ENCODE measurements at regions not wholly inside any gene's neighbourhood (a gene's known extent, or its start where the extent isn't known, plus 50 kb on each side); places are given as distances from the start of the nearest gene placed in this dataset.

DNA sequence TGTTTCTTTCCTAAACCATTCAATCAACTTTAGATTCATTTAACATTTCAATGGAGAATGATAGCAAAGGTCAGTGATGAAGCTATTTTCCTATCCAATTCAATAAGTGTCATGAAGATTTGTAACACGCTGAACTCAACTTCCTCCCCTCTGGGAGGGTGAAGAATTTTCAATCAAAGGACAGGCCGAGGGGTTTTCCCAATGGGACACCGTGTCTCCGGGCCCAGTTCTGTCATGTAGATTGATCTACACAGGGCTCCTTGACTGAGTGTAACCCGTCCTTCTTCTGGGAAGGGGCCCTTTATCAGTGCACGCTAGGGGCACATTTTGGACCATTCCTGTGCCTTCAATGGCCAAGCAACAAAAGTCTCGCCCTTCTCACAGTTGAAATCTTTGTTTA, 90.1 kb downstream of the KCNE4 start:
- H3K36me3 ChIP-seq (ENCODE audit: control insufficient read depth in 1 of 2, insufficient read depth in 2 of 2, low read length in 2 of 2): no peaks in the 10 kb centered on the region
- no peak overlapping the region for H3K4me3 ChIP-seq (ENCODE audit: low read depth in 1 of 2, low read length in 2 of 2)
- H3K9me3 ChIP-seq (ENCODE audit: control insufficient read depth in 1 of 2, low read length in 2 of 2): no peaks in the 10 kb centered on the region
- no peak overlapping the region for H3K27ac ChIP-seq (ENCODE audit: low read length)
- H3K4me1 ChIP-seq (ENCODE audit: control insufficient read depth in 1 of 2, insufficient read depth in 2 of 2, low read length in 2 of 2): no peaks in the 10 kb centered on the region
- no peaks in the 10 kb centered on the region for H3K27me3 ChIP-seq (ENCODE audit: low read depth, low read length)

DNA sequence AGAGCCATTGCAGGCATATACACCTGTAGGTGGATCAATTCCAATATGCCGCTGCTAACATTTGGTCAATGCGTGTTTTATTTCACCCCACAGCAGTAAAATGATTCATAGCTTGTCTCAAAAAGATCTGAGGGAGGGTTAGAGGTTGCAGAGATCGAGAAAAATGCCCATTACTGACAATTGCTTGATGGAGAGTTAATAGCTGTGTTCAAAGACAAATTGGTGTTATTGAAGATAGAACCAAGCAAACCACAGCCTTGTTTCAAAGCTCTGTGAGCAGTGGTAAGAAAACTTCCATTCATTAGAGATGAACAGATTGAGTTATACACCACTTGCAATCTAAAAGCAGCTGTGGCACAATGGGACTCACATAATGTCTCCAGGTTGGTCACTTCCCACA, 95.4 kb downstream of the KCNE4 start:
- no peak overlapping the region for H3K27ac ChIP-seq (ENCODE audit: low read length)
- H3K4me3 ChIP-seq (ENCODE audit: low read depth in 1 of 2, low read length in 2 of 2): no peak overlapping the region
- no peaks in the 10 kb centered on the region for H3K4me1 ChIP-seq (ENCODE audit: control insufficient read depth in 1 of 2, insufficient read depth in 2 of 2, low read length in 2 of 2)

DNA sequence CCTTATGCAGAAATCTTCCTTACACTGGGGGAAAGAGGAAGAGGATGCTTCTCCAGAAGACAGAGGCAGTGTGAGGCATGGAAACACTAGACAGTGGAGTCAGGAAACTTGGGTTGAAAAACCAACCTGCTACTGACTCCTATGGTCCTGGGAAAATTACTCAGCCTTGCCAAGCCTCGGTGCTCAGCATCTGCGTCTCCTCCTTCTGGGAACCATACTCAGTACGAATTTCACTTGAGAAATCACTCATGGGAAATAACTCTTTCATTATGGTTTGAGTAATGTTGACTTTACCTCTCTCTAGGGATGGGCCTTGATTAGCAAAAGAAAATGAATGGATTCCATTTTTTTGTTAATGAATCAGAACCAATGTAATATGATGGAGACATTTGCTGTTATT, 96.5 kb downstream of the KCNE4 start:
- Histone ChIP-seq H3K27me3 (ENCODE audit: low read depth, low read length) (no peaks in the 10 kb centered on the region), H3K4me3 (ENCODE audit: low read depth in 1 of 2, low read length in 2 of 2) (no peak overlapping the region), H3K27ac (ENCODE audit: low read length) (no peak overlapping the region), H3K36me3 (ENCODE audit: control insufficient read depth in 1 of 2, insufficient read depth in 2 of 2, low read length in 2 of 2) (no peaks in the 10 kb centered on the region), H3K9me3 (ENCODE audit: control insufficient read depth in 1 of 2, low read length in 2 of 2) (no peaks in the 10 kb centered on the region), H3K4me1 (ENCODE audit: control insufficient read depth in 1 of 2, insufficient read depth in 2 of 2, low read length in 2 of 2) (no peaks in the 10 kb centered on the region)

More for the DNA sequence above, 95.4 kb downstream of the KCNE4 start:
- Histone ChIP-seq H3K27me3 (ENCODE audit: low read depth, low read length) (no peaks in the 10 kb centered on the region), H3K36me3 (ENCODE audit: control insufficient read depth in 1 of 2, insufficient read depth in 2 of 2, low read length in 2 of 2) (no peaks in the 10 kb centered on the region), H3K9me3 (ENCODE audit: control insufficient read depth in 1 of 2, low read length in 2 of 2) (no peaks in the 10 kb centered on the region)

DNA sequence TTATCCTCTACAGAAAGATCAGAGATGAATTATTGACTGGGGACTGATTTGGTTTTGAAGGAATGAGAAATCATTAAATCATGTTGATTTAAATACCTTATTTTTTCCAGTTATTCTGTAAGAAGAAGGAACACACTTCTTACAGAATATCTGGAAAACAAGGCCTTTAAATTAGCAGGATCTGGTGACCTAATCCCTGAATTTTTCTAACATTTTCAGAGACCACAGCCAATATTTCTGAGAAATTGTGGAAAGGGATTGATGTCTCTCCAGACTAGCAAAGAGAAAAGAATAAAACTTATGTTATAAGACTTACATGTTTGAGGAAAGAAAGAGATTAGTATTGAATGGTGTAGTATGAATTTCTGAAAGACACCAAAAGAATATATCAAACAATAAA, 104.0 kb downstream of the KCNE4 start:
- H3K9me3 ChIP-seq (ENCODE audit: control insufficient read depth in 1 of 2, low read length in 2 of 2): no peaks in the 10 kb centered on the region
- no peaks in the 10 kb centered on the region for H3K4me1 ChIP-seq (ENCODE audit: control insufficient read depth in 1 of 2, insufficient read depth in 2 of 2, low read length in 2 of 2)
- no peak overlapping the region for H3K27ac ChIP-seq (ENCODE audit: low read length)
- no peaks in the 10 kb centered on the region for H3K27me3 ChIP-seq (ENCODE audit: low read depth, low read length)
- no peaks in the 10 kb centered on the region for H3K36me3 ChIP-seq (ENCODE audit: control insufficient read depth in 1 of 2, insufficient read depth in 2 of 2, low read length in 2 of 2)
- H3K4me3 ChIP-seq (ENCODE audit: low read depth in 1 of 2, low read length in 2 of 2): no peak overlapping the region

DNA sequence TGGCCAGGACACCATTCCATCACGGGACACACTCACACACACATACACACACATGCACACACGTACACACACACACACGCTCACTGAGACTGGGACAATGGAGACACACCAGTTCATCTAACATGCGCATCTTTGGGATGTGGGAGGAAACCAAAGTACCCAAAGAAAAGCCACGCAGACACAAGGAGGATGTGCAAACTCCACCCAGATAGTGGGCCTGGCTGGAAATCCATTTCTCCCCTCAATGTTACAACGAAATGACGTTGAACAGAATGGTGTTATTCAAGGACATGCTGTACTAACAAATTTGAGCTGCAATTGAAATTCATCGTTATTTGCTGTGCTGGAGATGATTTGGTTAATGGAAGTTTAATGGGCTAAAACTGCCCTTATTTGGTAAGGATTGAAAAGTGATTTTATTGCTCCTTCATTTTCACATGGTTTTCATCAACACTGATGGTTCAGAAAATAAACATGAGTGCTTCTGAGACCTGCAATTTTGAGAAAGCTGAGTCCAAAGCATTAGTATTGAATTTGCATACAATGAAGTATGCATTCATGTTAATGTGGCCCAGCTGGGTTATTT, 110.0 kb downstream of the KCNE4 start:
- Histone ChIP-seq H3K4me1 (ENCODE audit: control insufficient read depth in 1 of 2, insufficient read depth in 2 of 2, low read length in 2 of 2) (no peaks in the 10 kb centered on the region), H3K27me3 (ENCODE audit: low read depth, low read length) (no peaks in the 10 kb centered on the region), H3K27ac (ENCODE audit: low read length) (no peak overlapping the region), H3K36me3 (ENCODE audit: control insufficient read depth in 1 of 2, insufficient read depth in 2 of 2, low read length in 2 of 2) (no peaks in the 10 kb centered on the region), H3K4me3 (ENCODE audit: low read depth in 1 of 2, low read length in 2 of 2) (no peak overlapping the region), H3K9me3 (ENCODE audit: control insufficient read depth in 1 of 2, low read length in 2 of 2) (no peaks in the 10 kb centered on the region)

DNA sequence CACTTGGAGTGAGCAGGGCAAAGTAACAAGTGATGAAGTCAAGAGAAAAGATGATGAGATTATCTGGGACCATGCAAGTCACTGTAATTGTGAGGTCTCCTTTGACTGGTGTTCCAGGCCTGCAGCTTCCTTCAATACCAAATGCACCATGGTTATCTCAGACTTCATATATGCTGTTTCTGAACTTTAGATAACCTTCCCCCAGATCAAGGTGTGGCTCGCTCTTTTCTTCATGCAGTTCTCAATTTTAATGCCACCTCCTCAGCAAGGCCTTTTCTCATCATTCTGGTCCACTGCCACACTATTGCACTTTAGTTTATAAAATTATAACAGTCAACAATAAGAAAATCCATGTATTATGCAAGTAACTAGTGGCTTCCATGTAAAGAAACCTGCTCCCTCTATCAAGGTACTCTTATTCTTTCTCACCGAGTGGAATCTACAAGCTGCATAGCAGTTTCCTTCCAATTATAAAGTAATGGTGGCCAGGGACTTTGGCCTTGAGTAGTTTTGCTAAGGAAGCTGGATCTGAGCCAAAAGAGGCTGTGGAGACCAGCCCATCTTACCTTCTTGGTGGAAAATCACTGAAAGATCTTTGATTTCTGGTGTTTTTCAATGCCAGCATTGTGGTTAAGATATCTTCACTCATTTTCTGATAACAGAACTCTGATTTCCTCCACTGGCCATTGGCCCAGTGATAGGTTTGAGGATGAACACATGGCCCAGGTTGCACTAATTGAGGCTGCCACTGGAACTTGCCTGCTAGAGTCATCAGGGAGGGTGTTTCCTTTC, 113.6 kb downstream of the KCNE4 start:
- no peaks in the 10 kb centered on the region for H3K36me3 ChIP-seq (ENCODE audit: control insufficient read depth in 1 of 2, insufficient read depth in 2 of 2, low read length in 2 of 2)
- no peak overlapping the region for H3K27ac ChIP-seq (ENCODE audit: low read length)
- H3K4me3 ChIP-seq (ENCODE audit: low read depth in 1 of 2, low read length in 2 of 2): no peak overlapping the region
- H3K4me1 ChIP-seq (ENCODE audit: control insufficient read depth in 1 of 2, insufficient read depth in 2 of 2, low read length in 2 of 2): no peaks in the 10 kb centered on the region
- no peaks in the 10 kb centered on the region for H3K9me3 ChIP-seq (ENCODE audit: control insufficient read depth in 1 of 2, low read length in 2 of 2)
- no peaks in the 10 kb centered on the region for H3K27me3 ChIP-seq (ENCODE audit: low read depth, low read length)

DNA sequence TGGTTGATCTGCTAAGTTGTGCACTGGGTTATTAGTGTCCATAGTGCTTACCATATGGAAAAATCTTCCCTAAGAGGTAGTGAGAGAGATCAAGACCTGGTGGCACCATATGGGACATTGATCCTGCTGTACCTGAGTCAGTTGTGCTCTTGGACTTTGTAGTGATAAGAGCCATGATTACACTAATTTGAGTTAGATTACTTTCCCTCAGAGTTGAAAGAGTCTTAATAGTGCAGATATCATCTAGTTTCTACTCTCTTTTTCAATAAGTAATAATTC, 114.2 kb downstream of the KCNE4 start:
- Histone ChIP-seq H3K27me3 (ENCODE audit: low read depth, low read length) (no peaks in the 10 kb centered on the region), H3K4me3 (ENCODE audit: low read depth in 1 of 2, low read length in 2 of 2) (no peak overlapping the region), H3K36me3 (ENCODE audit: control insufficient read depth in 1 of 2, insufficient read depth in 2 of 2, low read length in 2 of 2) (no peaks in the 10 kb centered on the region), H3K9me3 (ENCODE audit: control insufficient read depth in 1 of 2, low read length in 2 of 2) (no peaks in the 10 kb centered on the region), H3K27ac (ENCODE audit: low read length) (no peak overlapping the region), H3K4me1 (ENCODE audit: control insufficient read depth in 1 of 2, insufficient read depth in 2 of 2, low read length in 2 of 2) (no peaks in the 10 kb centered on the region)

DNA sequence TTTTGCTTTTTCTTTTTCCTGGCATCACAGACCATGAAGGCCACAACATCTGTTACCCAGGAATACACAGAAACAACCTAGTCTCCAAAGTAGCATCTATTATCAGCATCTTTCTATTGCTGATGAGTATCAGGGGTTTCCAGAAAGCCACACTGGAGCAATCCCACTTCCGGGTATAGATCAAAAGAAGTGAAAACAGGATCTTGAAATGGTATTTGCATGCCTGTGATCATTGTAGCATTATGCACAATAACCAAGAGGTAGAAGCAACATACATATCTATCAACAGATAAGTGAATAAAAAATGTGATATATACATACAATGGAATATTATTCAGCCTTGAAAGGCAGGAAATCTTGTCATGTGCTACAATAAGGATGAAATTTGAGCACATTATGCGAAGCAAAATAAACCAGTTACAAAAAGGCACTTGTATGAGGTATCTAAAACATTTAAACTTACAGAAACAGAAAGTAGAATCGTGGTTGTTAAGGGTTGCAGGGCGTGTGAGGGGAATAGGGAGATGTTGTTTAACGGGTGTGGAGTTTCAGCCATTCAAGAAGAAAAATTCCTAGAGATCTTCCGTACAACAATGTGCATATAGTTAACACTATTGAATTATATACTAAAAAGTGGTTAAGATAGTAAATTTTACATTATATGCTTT, 115.1 kb downstream of the KCNE4 start:
- H3K27me3 ChIP-seq (ENCODE audit: low read depth, low read length): no peaks in the 10 kb centered on the region
- H3K4me1 ChIP-seq (ENCODE audit: control insufficient read depth in 1 of 2, insufficient read depth in 2 of 2, low read length in 2 of 2): no peaks in the 10 kb centered on the region
- H3K9me3 ChIP-seq (ENCODE audit: control insufficient read depth in 1 of 2, low read length in 2 of 2): no peaks in the 10 kb centered on the region
- no peaks in the 10 kb centered on the region for H3K36me3 ChIP-seq (ENCODE audit: control insufficient read depth in 1 of 2, insufficient read depth in 2 of 2, low read length in 2 of 2)
- H3K4me3 ChIP-seq (ENCODE audit: low read depth in 1 of 2, low read length in 2 of 2): no peak overlapping the region
- no peak overlapping the region for H3K27ac ChIP-seq (ENCODE audit: low read length)

DNA sequence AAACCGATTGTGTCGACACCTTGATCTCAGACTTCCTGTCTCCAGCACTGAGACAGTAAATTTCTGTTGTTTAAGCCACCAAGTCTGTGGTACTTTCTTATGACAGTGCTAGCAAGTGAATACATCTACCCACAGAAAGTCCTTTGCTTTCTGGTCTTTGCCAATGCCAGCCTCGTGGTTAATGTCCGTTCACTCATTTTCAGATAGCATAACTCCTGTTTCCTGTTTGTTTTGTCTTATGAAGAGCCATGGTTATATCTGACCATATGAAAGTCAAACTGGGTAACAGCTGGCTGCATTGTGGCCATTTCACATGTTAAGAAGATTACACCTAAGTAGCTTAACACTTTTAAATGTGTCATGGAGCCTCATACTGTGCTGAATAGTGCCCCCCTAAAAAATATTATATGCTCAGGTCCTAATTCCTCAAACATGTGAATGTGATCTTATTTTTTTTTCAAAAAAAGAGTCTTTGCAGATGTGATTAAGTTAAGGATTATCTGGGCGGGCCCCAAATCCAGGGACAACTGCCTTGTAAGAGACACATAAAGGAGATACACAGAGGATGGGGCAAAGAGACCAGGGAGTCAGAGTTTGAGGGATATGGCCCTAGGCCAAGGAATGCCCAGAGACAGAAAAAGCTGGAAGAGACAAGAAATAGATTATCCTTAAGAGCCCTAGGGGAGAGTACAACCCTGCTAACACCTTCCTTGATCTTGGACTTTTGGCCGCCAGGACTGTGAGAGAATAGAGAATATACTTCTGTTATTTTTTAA, 118.0 kb downstream of the KCNE4 start:
- H3K4me1 ChIP-seq (ENCODE audit: control insufficient read depth in 1 of 2, insufficient read depth in 2 of 2, low read length in 2 of 2): no peaks in the 10 kb centered on the region
- H3K27me3 ChIP-seq (ENCODE audit: low read depth, low read length): no peaks in the 10 kb centered on the region
- no peak overlapping the region for H3K4me3 ChIP-seq (ENCODE audit: low read depth in 1 of 2, low read length in 2 of 2)
- no peak overlapping the region for H3K27ac ChIP-seq (ENCODE audit: low read length)
- no peaks in the 10 kb centered on the region for H3K9me3 ChIP-seq (ENCODE audit: control insufficient read depth in 1 of 2, low read length in 2 of 2)
- H3K36me3 ChIP-seq (ENCODE audit: control insufficient read depth in 1 of 2, insufficient read depth in 2 of 2, low read length in 2 of 2): no peaks in the 10 kb centered on the region

DNA sequence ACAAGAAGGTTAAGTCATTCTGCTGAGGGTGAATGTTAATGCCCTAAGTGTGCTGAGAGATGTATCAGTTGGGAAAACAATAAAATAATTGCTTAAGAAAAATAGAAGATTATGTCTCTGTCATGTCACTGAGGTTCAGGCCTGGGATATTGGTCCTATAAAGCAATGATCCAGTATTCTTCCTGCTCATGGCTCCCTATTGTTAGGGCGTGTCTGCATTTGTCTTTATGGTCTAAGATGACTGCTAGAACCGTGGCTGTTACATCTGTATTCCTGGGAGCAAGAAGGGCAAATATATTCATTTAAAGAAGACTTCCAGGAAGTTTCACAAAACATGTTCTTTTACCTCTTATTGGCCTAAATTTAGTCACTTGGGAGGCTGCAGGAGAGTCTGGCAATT, 125.0 kb downstream of the KCNE4 start:
- H3K27ac ChIP-seq (ENCODE audit: low read length): no peak overlapping the region
- no peaks in the 10 kb centered on the region for H3K27me3 ChIP-seq (ENCODE audit: low read depth, low read length)
- no peaks in the 10 kb centered on the region for H3K4me1 ChIP-seq (ENCODE audit: control insufficient read depth in 1 of 2, insufficient read depth in 2 of 2, low read length in 2 of 2)
- no peaks in the 10 kb centered on the region for H3K36me3 ChIP-seq (ENCODE audit: control insufficient read depth in 1 of 2, insufficient read depth in 2 of 2, low read length in 2 of 2)
- H3K4me3 ChIP-seq (ENCODE audit: low read depth in 1 of 2, low read length in 2 of 2): no peak overlapping the region
- H3K9me3 ChIP-seq (ENCODE audit: control insufficient read depth in 1 of 2, low read length in 2 of 2): no peaks in the 10 kb centered on the region

DNA sequence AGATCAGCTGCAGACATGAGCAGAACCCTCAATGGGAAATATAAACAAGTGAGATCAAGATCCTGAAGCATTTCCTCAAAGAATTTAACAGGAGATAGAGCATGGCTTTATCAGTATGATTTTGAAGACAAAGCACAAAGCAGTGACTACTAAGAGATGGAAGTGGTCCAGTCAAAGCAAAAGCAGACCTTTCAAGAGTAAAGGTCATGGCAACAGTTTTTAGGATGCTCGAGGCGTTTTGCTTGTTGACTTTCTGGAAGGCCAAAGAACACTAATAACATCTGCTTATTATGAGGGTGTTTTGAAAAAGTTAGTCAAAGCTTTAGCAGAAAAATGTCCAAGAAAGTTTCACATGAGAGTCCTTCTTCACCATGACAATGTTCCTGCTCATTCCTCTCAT, 128.5 kb downstream of the KCNE4 start:
- H3K27me3 ChIP-seq (ENCODE audit: low read depth, low read length): no peaks in the 10 kb centered on the region
- H3K4me1 ChIP-seq (ENCODE audit: control insufficient read depth in 1 of 2, insufficient read depth in 2 of 2, low read length in 2 of 2): no peaks in the 10 kb centered on the region
- H3K27ac ChIP-seq (ENCODE audit: low read length): no peak overlapping the region
- H3K9me3 ChIP-seq (ENCODE audit: control insufficient read depth in 1 of 2, low read length in 2 of 2): no peaks in the 10 kb centered on the region
- H3K4me3 ChIP-seq (ENCODE audit: low read depth in 1 of 2, low read length in 2 of 2): no peak overlapping the region
- no peaks in the 10 kb centered on the region for H3K36me3 ChIP-seq (ENCODE audit: control insufficient read depth in 1 of 2, insufficient read depth in 2 of 2, low read length in 2 of 2)
